Esophagus (tissue), 2 donors: ENCODE measurements at regions not wholly inside any gene's neighbourhood (a gene's known extent, or its start where the extent isn't known, plus 50 kb on each side); places are given as distances from the start of the nearest gene placed in this dataset.
A peak's percentile ranks its signal among the peaks of the same experiment; 100 is the strongest.

Experiments
- H3K27ac ChIP-seq, 2 donors: one replicate each; pipeline ENCODE4 v1.5.1; 2013; ENCODE audit warnings: low read depth in 2 of 2, mild to moderate bottlenecking in 2 of 2, inconsistent platforms in 1 of 2, low read length in 1 of 2, moderate library complexity in 1 of 2
- H3K27me3 ChIP-seq, 2 donors: one replicate each; pipeline ENCODE4 v1.6.1; 2013; ENCODE audit warnings: low read length in 2 of 2, control low read depth in 1 of 2, mild to moderate bottlenecking in 1 of 2; ENCODE audit not compliant: insufficient read depth in 2 of 2, control insufficient read depth in 1 of 2
- H3K36me3 ChIP-seq, 2 donors: one replicate each; pipeline ENCODE4 v1.6.1; 2013; ENCODE audit warnings: low read length in 1 of 2; ENCODE audit not compliant: control insufficient read depth in 2 of 2, insufficient read depth in 2 of 2
- H3K4me1 ChIP-seq, 2 donors: one replicate each; pipeline ENCODE4 v1.6.1; 2013; ENCODE audit warnings: low read length in 1 of 2; ENCODE audit not compliant: control insufficient read depth in 2 of 2, insufficient read depth in 2 of 2
- H3K4me3 ChIP-seq, 2 donors: one replicate each; pipeline ENCODE4 v1.5.1; 2013; ENCODE audit warnings: low read length in 2 of 2, mild to moderate bottlenecking in 2 of 2, low read depth in 1 of 2, moderate library complexity in 1 of 2
- H3K9me3 ChIP-seq, 2 donors: one replicate each; pipeline ENCODE4 v1.6.1; 2013; ENCODE audit warnings: mild to moderate bottlenecking in 2 of 2, low read depth in 1 of 2, low read length in 1 of 2, moderate library complexity in 1 of 2; ENCODE audit not compliant: control insufficient read depth in 2 of 2, insufficient read depth in 1 of 2
- WGBS, 2 donors: extraction: QIAGEN DNeasy Blood & Tissue Kit; methylation state at CpG; one replicate each; pipeline ENCODE4 v1.1.7; 2013; 5-methylcytosine and 5-hydroxymethylcytosine counted together
- donor health status: healthy with polysubstance abuse.
- donor health status: Bipolar disorder and iron deficiency.

- Histone ChIP-seq H3K9me3 (no peaks in the 10 kb centered on the region), H3K27me3 (no peaks in the 10 kb centered on the region), H3K27ac (no peak overlapping the region), H3K4me1 (no peaks in the 10 kb centered on the region), H3K36me3 (no peaks in the 10 kb centered on the region), H3K4me3 (no peak overlapping the region)
- WGBS, 2 donors, result 46 to 56% methylated on average over 2 of the region's 2 CpGs
Observed at GRCh38 chr3:177295116-177295515, 97.8 kb upstream of the TBL1XR1 start.

DNA sequence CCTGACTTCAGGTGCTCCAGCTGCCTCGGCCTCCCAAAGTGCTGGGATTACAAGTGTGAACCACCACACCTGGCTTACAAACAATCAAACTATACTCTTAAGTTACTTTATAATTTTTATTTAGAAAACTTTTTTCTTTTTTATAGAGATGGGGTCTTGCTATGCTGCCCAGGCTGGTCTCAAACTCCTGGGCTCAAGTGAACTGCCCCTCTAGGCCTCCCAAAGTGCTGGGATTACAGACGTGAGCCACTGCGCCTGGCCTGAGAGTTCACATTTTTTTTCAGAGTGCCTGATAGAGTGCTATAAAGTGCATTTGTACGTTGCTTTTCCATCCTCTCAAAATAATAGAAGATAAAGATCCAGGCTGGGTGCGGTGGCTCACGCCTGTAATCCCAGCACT, 102.0 kb upstream of the TBL1XR1 start:
- Histone ChIP-seq H3K4me3 (no peak overlapping the region), H3K36me3 (no peaks in the 10 kb centered on the region), H3K27me3 (no peaks in the 10 kb centered on the region), H3K4me1 (no peaks in the 10 kb centered on the region), H3K27ac (no peak overlapping the region), H3K9me3 (no peaks in the 10 kb centered on the region)
- 87 to 97% methylated on average over 6 of the region's 6 CpGs for WGBS, 2 donors

- WGBS, 2 donors, result 58 to 73% methylated on average over 12 of the region's 12 CpGs
- Histone ChIP-seq H3K27ac (peak overlapping the region in 1 of 2 donors; percentile 4), H3K36me3 (no peaks in the 10 kb centered on the region)
Observed at GRCh38 chr3:177300039-177300833, 103.0 kb upstream of the TBL1XR1 start.

GRCh38 chr3:177300842-177301241, 103.6 kb upstream of the TBL1XR1 start:
- H3K36me3 ChIP-seq, result no peaks in the 10 kb centered on the region
- H3K4me3 ChIP-seq, result no peak overlapping the region
- H3K4me1 ChIP-seq, result no peaks in the 10 kb centered on the region
- no peaks in the 10 kb centered on the region for H3K27me3 ChIP-seq
- no peak overlapping the region for H3K27ac ChIP-seq
- WGBS, 2 donors, result 67 to 77% methylated on average over 2 of the region's 2 CpGs
- no peaks in the 10 kb centered on the region for H3K9me3 ChIP-seq

More at GRCh38 chr3:177300039-177300833, 103.0 kb upstream of the TBL1XR1 start:
- H3K4me1 ChIP-seq, result no peaks in the 10 kb centered on the region
- H3K9me3 ChIP-seq, result no peaks in the 10 kb centered on the region
- no peak overlapping the region for H3K4me3 ChIP-seq
- H3K27me3 ChIP-seq, result no peaks in the 10 kb centered on the region

- WGBS, 2 donors, result 64 to 70% methylated on average over 2 of the region's 2 CpGs
- H3K4me3 ChIP-seq, result no peak overlapping the region
- H3K4me1 ChIP-seq, result no peaks in the 10 kb centered on the region
- no peaks in the 10 kb centered on the region for H3K36me3 ChIP-seq
- H3K27ac ChIP-seq, result no peak overlapping the region
- no peaks in the 10 kb centered on the region for H3K27me3 ChIP-seq
- H3K9me3 ChIP-seq, result no peaks in the 10 kb centered on the region
Observed at GRCh38 chr3:177306252-177306651, 109.0 kb upstream of the TBL1XR1 start.

- Histone ChIP-seq H3K9me3 (no peaks in the 10 kb centered on the region), H3K36me3 (no peaks in the 10 kb centered on the region), H3K27me3 (no peaks in the 10 kb centered on the region), H3K4me3 (no peak overlapping the region), H3K27ac (no peak overlapping the region), H3K4me1 (no peaks in the 10 kb centered on the region)
- WGBS, 2 donors, result 81 to 92% methylated on average over 4 of the region's 4 CpGs
Observed at GRCh38 chr3:177307391-177307790, 110.1 kb upstream of the TBL1XR1 start.

- Histone ChIP-seq H3K27ac (no peak overlapping the region), H3K27me3 (no peaks in the 10 kb centered on the region), H3K4me3 (no peak overlapping the region), H3K36me3 (no peaks in the 10 kb centered on the region), H3K9me3 (no peaks in the 10 kb centered on the region), H3K4me1 (no peaks in the 10 kb centered on the region)
- WGBS, 2 donors, result 81 to 86% methylated on average over 5 of the region's 5 CpGs
Observed at GRCh38 chr3:177307826-177308225, 110.5 kb upstream of the TBL1XR1 start.

DNA sequence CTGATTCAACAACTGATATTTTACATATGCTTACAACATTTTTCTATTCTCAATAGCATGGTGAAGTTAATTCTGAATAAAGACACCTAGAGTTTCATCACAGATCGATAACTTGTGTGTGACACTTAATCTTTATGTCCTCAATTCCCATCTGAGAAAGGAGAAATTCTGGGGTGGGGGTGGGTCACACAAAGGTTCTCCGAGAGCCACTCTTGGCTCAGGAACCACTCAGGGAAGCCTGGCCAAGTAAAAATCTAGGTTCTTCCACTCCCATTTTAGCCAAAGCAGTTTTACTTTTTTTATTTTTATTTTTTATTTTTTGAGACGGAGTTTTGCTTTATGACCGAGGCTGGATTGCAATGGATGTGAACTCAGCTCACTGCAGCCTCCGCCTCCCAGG, 111.0 kb upstream of the TBL1XR1 start:
- Histone ChIP-seq H3K27me3 (no peaks in the 10 kb centered on the region), H3K4me1 (no peaks in the 10 kb centered on the region), H3K36me3 (no peaks in the 10 kb centered on the region), H3K27ac (no peak overlapping the region), H3K4me3 (no peak overlapping the region), H3K9me3 (no peaks in the 10 kb centered on the region)
- 90 to 95% methylated on average over 5 of the region's 5 CpGs for WGBS, 2 donors

- Histone ChIP-seq H3K27me3 (no peaks in the 10 kb centered on the region), H3K36me3 (no peaks in the 10 kb centered on the region), H3K4me3 (no peak overlapping the region), H3K27ac (no peak overlapping the region), H3K9me3 (no peaks in the 10 kb centered on the region), H3K4me1 (no peaks in the 10 kb centered on the region)
- 79 to 92% methylated on average over 3 of the region's 3 CpGs for WGBS, 2 donors
Observed at GRCh38 chr3:177308911-177309310, 111.6 kb upstream of the TBL1XR1 start.

GRCh38 chr3:177312491-177312890, 115.2 kb upstream of the TBL1XR1 start:
- Histone ChIP-seq H3K4me1 (no peaks in the 10 kb centered on the region), H3K9me3 (no peaks in the 10 kb centered on the region), H3K27ac (no peak overlapping the region), H3K36me3 (no peaks in the 10 kb centered on the region), H3K27me3 (no peaks in the 10 kb centered on the region), H3K4me3 (no peak overlapping the region)
- WGBS, 2 donors, result 94 to 97% methylated on average over 5 of the region's 5 CpGs
